HTR-8/SVneo (cell line): ENCODE measurements at regions not wholly inside any gene's neighbourhood (a gene's known extent, or its start where the extent isn't known, plus 50 kb on each side); places are given as distances from the start of the nearest gene placed in this dataset.

Experiments used
- DNase-seq: peaks from one replicate; pipeline ENCODE4 v3.0.0; 2011; ENCODE audit warnings: low spot score, mixed read lengths; ENCODE audit not compliant: insufficient read length
- FAIRE-seq: peaks from 2 replicates; lab custom pipeline; 2011; peaks lifted over from hg19 to GRCh38; lab: Jason Lieb, UNC

- FAIRE-seq (no peak), DNase-seq (no peak)
These were observed 188.5 kb upstream of the KLF14 start for GRCh38 chr7:130922206-130923112.

GRCh38 chr7:130923365-130923764, 189.4 kb upstream of the KLF14 start:
- FAIRE-seq (no peak), DNase-seq (no peak)

GRCh38 chr7:130923930-130924329, 189.9 kb upstream of the KLF14 start:
- FAIRE-seq = no peak
- no peak for DNase-seq

GRCh38 chr7:130925136-130925794, 191.3 kb upstream of the KLF14 start:
- DNase-seq (no peak), FAIRE-seq (no peak)

GRCh38 chr7:130926001-130926691, 192.1 kb upstream of the KLF14 start:
- FAIRE-seq = no peak
- DNase-seq = no peak

- no peak for FAIRE-seq
- no peak for DNase-seq
These were observed 193.1 kb upstream of the KLF14 start for GRCh38 chr7:130927062-130927461.

GRCh38 chr7:130927564-130927963, 193.6 kb upstream of the KLF14 start:
- DNase-seq (no peak), FAIRE-seq (no peak)

GRCh38 chr7:130929896-130930659, 196.1 kb upstream of the KLF14 start:
- DNase-seq (no peak), FAIRE-seq (no peak)

GRCh38 chr7:130930681-130931080, 196.7 kb upstream of the KLF14 start:
- DNase-seq (no peak), FAIRE-seq (no peak)

GRCh38 chr7:130931423-130931822, 197.4 kb upstream of the KLF14 start:
- no peak for FAIRE-seq
- DNase-seq = no peak

- FAIRE-seq (no peak), DNase-seq (no peak)
These were observed 198.1 kb upstream of the KLF14 start for GRCh38 chr7:130932088-130932487.

- DNase-seq (no peak), FAIRE-seq (no peak)
These were observed 198.8 kb upstream of the KLF14 start for GRCh38 chr7:130932667-130933432.

GRCh38 chr7:130933919-130934318, 199.9 kb upstream of the KLF14 start:
- FAIRE-seq = no peak
- DNase-seq = no peak

- DNase-seq (no peak), FAIRE-seq (no peak)
These were observed 201.7 kb upstream of the KLF14 start for GRCh38 chr7:130935564-130936157.

GRCh38 chr7:130936202-130936931, 202.4 kb upstream of the KLF14 start:
- FAIRE-seq (no peak), DNase-seq (no peak)

GRCh38 chr7:130937016-130937415, 203.0 kb upstream of the KLF14 start:
- DNase-seq (no peak), FAIRE-seq (no peak)

GRCh38 chr7:130937830-130938229, 203.8 kb upstream of the KLF14 start:
- no peak for FAIRE-seq
- DNase-seq = no peak

- FAIRE-seq = no peak
- no peak for DNase-seq
These were observed 204.7 kb upstream of the KLF14 start for GRCh38 chr7:130938661-130939060.
